Upper lobe of left lung (tissue), 4 donors: ENCODE measurements at regions not wholly inside any gene's neighbourhood (a gene's known extent, or its start where the extent isn't known, plus 50 kb on each side); places are given as distances from the start of the nearest gene placed in this dataset.

Experiments
- EP300 ChIP-seq, 4 donors: sonication (generic); formaldehyde crosslinking; IDR thresholded peaks; one replicate each; pipeline ENCODE4 v1.5.1; 2017; ENCODE audit warnings: antibody characterized with exemption in 4 of 4, control low read depth in 2 of 4
- POLR2AphosphoS5 ChIP-seq, 2 donors: sonication (generic); formaldehyde crosslinking; IDR thresholded peaks; one replicate each; pipeline ENCODE4 v1.5.1; 2017; ENCODE audit warnings: antibody characterized with exemption in 2 of 2

GRCh38 chr14:106507354-106507753 lies 981.0 kb downstream of the TMEM121 start:
- TF ChIP-seq POLR2AphosphoS5 (IDR thresholded peaks at IDR 0.05) (no peak), EP300 (IDR thresholded peaks at IDR 0.05) (no peak)
